Ureter (tissue), 1 donor: ENCODE measurements at regions not wholly inside any gene's neighbourhood (a gene's known extent, or its start where the extent isn't known, plus 50 kb on each side); places are given as distances from the start of the nearest gene placed in this dataset.
"Not testable (repeated sequence)": the region's sequence is repeated elsewhere in the genome, so short reads cannot be mapped to it uniquely, and the experiment has no call there.

Experiments used
- DNase-seq: peaks from one replicate; pipeline ENCODE4 v3.0.0-alpha.2; 2020; ENCODE audit warnings: low spot score
- donor health status: DM: yes; HTN: yes; CAD: no.

DNA sequence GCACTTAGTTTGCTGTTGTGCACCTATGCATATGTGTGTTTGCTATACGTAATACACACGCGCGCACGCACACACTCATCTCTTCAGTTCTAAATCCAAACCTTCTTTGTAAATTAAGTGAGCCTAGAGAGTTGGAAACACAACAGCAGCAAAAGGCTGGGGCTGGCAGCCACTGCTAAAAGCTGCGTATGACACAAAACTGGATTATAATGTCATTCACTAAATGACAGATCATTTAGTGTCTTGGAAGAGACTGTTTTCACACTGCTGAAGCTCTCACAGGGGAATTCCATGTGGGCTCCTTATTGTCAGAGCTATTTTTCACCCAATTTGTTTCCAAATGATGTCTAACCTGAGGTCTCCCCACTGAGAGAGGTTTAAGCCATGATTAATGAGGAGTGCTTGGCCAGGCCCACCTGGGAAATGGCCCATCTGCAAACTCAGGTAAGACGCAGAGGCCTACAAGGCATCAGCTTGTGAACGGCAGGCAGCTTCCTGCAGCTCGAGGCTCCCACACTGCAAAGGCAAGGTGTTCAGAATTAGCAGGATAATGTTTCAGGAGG is 94.2 kb downstream of the OLIG3 start:
- no peak for DNase-seq

DNA sequence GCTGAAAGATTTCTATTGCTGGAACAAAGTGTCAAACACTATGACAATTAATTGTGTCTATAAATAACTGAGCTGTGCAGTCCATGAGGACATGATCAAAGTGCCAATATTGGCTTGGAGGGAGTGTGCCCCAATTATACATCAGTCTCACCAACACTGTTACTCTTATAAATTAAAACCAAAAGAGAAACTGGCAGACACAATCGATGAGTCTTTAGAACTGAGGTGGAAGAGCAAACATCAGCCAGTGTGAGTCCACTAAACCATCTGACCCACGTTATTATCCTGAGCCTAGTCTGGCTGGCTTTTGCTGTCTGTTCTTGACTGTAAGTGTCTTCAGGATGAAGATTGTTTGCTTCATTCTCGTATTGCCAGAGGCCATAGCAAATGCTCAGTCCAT is 98.9 kb downstream of the OLIG3 start:
- no peak for DNase-seq

DNA sequence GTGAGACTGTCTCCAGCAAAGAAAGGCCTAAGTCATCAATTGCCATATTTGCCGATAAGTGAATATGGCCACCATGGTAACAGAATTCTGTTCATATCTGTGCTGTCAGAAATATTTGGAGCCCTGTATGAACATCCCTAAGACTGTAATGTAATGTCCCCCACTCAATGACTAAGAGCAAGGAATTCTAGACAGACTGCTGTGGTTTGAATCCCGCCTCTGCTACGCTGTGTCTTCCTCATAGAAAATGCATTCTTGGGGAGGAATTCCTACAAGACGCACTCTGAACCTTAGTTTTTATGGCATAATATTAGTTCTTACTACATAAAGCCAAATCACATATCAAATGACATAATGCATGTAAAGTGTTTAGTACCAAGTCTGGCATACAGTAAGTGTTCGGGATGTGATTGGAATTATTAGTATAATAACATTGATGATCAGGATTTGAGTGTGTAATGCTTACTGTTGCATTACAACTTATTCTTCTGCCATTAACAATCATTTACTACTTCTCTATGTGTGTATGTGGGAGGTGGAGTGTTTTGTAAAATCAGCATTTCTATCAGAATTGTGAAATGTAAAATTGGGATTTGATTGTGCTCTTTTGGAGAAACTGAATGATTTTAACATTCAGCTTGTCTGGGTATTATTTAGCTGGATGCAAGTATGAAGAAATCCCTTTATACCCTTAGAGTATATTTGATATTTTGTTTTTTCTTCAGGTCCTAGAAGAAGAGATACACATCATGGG is 103.0 kb downstream of the OLIG3 start:
- no peak for DNase-seq

- no peak for DNase-seq
These were observed 103.9 kb downstream of the OLIG3 start for GRCh38 chr6:137390334-137390733.

GRCh38 chr6:137389150-137389704 is 105.0 kb downstream of the OLIG3 start:
- no peak for DNase-seq

DNA sequence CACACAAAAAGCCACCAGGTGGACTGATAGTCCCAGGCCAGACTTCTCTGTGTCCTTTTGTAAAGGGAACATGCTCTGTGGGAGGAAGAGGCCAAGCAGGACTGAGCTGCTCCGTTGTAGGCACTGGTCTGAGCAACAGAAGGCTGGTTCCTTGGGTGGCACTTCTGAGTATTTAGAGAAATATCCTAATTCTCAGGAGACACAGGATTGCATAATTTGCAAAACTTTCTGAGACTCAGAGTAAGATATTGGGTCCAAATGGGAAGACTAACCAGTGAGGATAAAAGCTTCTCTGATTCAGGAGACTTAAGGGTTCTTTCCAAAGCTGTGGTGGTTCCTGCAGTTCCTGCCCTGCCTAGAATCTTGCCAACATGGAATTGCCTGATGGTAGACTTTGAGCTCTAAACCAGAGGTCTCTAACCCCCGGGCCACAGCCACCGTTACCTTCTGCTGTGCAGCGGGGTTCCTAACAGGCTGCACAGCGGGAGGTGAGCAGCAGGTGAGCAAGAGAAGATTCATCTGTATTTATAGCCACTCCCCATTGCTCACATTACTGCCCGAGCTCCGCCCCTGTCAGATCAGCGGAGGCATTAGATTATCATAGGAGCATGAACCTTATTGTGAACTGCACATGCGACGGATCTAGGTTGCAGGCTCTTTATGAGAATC is 107.0 kb downstream of the OLIG3 start:
- no peak for DNase-seq

GRCh38 chr6:137383287-137383686 is 110.9 kb downstream of the OLIG3 start:
- DNase-seq = not testable (repeated sequence)

DNA sequence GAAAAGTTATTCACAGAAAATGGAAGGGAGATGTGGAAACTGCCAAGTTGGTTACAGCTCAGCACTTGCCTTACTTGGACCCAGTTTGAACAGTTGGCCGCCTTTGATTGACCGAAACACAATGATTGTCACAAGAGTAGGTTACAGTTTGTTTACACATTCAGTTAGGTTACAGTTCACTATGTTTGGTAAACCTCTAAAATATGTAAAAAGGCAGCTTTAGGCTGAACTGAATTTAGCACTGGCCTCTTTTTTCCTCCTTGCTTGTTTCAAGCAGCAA is 116.2 kb downstream of the OLIG3 start:
- DNase-seq = no peak

DNA sequence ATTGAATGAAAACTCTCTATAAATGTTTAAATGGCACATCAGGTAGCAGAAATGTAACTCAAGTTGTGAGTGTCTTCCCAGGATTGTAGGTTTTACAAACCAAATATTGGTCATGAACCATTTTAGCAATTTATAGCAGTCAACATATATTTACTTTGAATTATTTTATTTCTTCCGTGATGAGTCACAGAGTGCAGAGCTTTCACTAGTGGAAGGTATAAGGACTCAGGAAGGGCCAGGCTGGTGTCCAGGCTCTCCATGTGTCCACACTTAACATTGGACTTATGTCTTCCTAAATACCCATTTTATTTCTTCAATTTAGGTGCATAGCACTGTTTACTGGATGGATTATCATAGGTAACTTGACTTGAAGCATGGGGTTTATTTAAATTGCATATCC is 120.9 kb downstream of the OLIG3 start:
- no peak for DNase-seq

GRCh38 chr6:137372532-137372931 is 121.7 kb downstream of the OLIG3 start:
- no peak for DNase-seq

DNA sequence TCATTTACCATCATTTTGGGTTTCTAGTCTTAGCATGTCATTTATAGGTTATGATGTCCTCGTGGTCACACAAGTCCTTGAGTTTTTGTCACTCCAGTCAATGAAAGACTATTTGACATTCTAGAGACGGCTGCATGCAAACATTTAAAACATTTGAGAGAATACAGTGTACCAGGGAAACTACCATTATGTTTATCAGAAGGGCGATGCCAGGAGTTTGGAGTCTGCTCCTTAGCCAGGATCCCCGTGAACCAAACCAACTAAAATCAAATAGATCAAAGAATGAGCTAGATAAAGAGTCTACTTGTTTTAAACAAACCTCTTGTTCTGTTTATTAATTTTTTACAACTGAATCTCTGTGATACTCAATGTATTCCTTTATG is 122.6 kb downstream of the OLIG3 start:
- DNase-seq = no peak

- no peak for DNase-seq
These were observed 123.1 kb downstream of the OLIG3 start for GRCh38 chr6:137370871-137371633.

- DNase-seq = no peak
These were observed 125.1 kb downstream of the OLIG3 start for GRCh38 chr6:137369136-137369535.

GRCh38 chr6:137365707-137366437 is 128.3 kb downstream of the OLIG3 start:
- no peak for DNase-seq

DNA sequence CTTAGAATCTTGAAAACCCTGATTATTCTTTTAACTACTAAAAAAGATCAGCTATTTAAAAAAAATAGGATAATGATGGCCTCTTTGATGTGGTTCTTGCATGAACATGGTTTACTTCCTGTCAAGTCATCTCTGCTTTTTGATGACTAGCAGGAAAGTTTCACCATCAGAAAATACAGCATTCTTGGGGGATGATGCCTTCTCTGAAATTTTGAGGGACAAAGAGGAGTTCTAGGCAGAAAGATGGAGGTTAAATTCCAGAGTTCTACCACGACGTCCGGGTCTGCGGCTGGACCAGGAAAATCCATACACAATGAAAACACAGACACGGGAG is 130.4 kb downstream of the OLIG3 start:
- no peak for DNase-seq

DNA sequence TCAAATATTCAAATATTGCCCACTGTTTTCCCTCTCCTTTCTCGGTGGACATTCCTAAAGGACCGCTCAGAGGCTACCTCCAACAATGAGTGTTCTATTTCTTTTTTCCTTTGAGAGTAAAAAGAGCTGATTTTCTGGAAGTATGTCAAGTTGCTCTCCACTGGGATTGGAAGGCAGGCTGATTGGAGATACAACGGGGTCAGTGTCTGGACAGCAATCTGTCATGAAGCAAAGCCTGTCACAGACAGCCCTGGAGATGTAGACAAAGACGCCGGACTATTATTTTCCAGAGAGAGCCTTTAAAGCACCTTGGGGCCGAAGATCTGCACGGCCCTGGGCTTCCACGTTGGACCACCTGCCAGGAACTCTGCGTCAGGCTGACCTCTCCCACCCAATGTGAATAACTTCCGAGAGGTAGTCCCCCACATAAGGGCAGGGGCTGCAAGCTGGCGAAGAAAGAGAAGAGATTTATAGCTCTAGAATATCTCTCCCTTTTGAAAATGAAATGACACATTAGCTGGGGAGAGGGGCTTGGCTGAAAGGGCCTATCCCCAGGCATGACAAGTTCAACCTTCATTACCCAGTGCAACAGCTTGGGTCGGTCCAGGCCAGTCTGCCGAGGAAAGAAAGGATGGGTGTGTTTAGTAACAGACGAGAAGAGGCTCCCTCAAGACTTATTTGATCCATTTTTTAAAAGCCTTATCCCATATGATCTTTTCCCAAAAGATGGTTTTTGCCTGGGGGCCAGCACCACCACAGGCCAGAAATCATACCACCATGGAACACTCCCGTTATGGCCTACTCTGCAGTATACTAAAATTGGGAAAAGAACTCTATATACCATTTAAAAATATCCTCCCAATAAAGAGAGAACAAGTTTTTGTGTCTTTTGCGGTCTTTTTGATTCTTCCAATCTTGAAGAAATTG is 131.1 kb downstream of the OLIG3 start:
- DNase-seq = no peak

DNA sequence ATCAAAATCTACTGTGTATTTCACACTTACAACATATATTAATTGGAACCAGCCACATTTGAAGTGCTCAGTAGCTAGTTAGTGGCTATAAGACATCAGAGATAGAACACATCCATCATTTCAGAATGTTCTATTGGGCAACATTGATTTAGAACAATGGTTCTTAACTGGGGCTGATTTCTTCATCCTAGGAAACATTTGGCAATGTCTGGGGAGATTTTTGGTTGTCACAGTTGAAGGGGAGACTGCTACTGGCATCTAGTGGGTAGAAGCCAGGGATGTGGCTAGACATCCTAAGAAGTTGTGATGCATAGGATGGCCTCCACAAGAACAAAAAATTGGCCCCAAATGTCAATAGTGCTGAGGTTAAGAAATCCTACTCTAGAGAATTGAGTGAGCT is 132.5 kb downstream of the OLIG3 start:
- no peak for DNase-seq

DNA sequence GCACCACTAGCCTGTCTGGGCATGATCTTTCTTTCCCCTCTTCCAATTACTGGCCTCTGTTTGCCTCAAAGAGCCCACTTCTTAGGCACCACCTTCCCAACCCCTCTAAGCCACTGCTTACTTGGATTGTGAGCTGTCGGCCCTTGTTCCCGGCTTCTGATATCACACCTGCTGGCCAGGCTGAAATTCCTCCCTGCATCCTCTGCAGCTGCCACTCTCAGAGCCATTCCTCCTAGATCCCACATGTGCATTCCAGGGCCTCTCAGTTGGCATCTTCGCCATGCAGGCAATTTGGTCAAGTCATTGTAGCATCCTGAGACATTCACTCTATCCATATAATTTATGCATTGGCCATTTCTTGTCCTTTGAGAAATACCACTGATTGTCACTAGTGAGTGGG is 135.9 kb downstream of the OLIG3 start:
- DNase-seq = no peak

GRCh38 chr6:137357948-137358266 is 136.3 kb downstream of the OLIG3 start:
- DNase-seq = no peak

GRCh38 chr6:137357263-137357947 is 136.8 kb downstream of the OLIG3 start:
- no peak for DNase-seq
